C4-2B (cell line): ENCODE measurements at regions not wholly inside any gene's neighbourhood (a gene's known extent, or its start where the extent isn't known, plus 50 kb on each side); places are given as distances from the start of the nearest gene placed in this dataset.

Experiments
- ZFX ChIP-seq: fragments of 450-650 bp; IDR thresholded peaks from 2 replicates; pipeline ENCODE4 v1.6.1; 2017
- TF ChIP-seq, protein P1 (sequence below): fragments of 450-650 bp; conservative IDR thresholded peaks from 2 replicates; pipeline ENCODE4 v1.5.1; 2017; ENCODE audit warnings: mild to moderate bottlenecking

- TF ChIP-seq, protein P1, sequence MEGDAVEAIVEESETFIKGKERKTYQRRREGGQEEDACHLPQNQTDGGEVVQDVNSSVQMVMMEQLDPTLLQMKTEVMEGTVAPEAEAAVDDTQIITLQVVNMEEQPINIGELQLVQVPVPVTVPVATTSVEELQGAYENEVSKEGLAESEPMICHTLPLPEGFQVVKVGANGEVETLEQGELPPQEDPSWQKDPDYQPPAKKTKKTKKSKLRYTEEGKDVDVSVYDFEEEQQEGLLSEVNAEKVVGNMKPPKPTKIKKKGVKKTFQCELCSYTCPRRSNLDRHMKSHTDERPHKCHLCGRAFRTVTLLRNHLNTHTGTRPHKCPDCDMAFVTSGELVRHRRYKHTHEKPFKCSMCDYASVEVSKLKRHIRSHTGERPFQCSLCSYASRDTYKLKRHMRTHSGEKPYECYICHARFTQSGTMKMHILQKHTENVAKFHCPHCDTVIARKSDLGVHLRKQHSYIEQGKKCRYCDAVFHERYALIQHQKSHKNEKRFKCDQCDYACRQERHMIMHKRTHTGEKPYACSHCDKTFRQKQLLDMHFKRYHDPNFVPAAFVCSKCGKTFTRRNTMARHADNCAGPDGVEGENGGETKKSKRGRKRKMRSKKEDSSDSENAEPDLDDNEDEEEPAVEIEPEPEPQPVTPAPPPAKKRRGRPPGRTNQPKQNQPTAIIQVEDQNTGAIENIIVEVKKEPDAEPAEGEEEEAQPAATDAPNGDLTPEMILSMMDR, result no peak
- no peak for TF ChIP-seq ZFX
Observed at GRCh38 chr5:82684659-82685058, 392.5 kb downstream of the TMEM167A start.
